ENCODE measurements at regions not wholly inside any gene's neighbourhood (a gene's known extent, or its start where the extent isn't known, plus 50 kb on each side); places are given as distances from the start of the nearest gene placed in this dataset.
A peak's percentile ranks its signal among the peaks of the same experiment; 100 is the strongest.

DNA sequence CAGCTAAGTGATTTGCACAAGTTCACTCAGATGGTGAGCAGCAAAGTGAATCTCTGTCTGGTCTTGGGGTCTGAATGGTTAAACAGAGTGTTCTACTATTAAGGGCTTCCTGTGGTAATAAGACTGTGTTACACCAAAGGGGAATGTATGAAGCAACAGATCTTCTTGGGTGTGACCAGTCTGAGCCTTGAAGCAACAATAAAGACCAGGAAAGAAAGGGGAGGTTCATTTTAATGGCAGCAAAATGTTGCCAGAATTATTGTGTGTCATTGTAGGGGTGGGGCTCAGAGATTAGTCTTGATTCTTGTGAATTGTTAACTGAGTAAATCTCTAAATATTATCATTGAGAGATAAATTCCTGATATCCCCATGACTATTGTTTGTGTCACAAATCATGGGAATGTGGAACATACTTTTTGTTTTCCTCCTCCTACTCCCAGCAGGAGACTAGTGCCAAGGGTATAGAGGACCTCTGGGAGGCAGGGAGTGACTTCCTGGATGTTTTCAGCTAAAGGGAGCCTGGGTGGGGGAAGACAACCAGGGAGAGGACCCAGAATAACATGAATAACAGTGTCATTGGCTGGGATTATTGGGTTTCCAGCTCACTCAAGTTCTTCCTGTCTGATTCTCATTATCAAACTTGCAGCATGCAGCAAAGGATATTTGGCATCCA, 141.4 kb upstream of the PAK3 start:
- TF ChIP-seq, protein P1, sequence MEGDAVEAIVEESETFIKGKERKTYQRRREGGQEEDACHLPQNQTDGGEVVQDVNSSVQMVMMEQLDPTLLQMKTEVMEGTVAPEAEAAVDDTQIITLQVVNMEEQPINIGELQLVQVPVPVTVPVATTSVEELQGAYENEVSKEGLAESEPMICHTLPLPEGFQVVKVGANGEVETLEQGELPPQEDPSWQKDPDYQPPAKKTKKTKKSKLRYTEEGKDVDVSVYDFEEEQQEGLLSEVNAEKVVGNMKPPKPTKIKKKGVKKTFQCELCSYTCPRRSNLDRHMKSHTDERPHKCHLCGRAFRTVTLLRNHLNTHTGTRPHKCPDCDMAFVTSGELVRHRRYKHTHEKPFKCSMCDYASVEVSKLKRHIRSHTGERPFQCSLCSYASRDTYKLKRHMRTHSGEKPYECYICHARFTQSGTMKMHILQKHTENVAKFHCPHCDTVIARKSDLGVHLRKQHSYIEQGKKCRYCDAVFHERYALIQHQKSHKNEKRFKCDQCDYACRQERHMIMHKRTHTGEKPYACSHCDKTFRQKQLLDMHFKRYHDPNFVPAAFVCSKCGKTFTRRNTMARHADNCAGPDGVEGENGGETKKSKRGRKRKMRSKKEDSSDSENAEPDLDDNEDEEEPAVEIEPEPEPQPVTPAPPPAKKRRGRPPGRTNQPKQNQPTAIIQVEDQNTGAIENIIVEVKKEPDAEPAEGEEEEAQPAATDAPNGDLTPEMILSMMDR (conservative IDR thresholded peaks at IDR 0.05; ENCODE audit: control insufficient read depth, insufficient read depth, low read depth, low read length), result no peak
- no peak for DNase-seq (ENCODE audit: low read depth)
- no peak overlapping the region for H3K4me3 ChIP-seq (ENCODE audit: control insufficient read depth, low read depth, low read length)

DNA sequence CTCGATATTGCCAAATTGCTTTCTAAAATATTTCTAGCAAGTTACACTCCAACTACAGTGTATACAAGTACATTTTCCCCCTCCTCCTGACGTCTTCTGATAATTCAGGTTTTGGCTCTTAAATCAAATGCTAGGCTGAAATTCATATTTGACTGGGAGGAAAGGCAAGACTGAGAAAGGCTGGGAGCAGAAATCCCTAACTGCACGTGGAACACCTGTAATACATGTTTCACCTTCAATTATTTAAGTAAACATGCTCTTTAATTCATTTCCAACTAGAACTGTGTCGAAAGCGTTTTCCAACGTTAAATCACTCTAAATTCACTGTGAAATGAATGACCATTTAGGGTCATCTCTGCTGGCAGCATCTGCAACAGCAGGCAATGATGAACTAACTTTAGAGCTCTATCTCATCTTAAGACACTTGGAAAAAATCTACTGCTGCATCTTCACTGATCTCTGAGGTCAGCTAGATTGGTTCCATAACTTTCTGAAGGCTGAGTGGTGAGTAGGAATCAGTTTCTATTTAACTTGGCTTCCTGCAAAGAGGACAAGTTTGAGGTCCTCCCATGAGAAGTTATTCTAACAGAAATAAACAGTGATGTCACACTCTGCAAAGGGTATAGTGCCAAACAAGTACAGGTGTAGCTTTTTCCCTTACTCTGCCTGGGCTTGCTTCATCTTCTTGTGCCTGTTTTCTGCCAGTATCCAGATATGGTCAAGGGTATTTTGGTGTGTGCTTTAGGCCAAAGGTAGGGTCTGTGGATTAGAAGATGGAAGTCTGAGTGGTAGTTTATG, 144.3 kb upstream of the PAK3 start:
- H3K4me3 ChIP-seq (ENCODE audit: control insufficient read depth, low read depth, low read length), result no peak overlapping the region

DNA sequence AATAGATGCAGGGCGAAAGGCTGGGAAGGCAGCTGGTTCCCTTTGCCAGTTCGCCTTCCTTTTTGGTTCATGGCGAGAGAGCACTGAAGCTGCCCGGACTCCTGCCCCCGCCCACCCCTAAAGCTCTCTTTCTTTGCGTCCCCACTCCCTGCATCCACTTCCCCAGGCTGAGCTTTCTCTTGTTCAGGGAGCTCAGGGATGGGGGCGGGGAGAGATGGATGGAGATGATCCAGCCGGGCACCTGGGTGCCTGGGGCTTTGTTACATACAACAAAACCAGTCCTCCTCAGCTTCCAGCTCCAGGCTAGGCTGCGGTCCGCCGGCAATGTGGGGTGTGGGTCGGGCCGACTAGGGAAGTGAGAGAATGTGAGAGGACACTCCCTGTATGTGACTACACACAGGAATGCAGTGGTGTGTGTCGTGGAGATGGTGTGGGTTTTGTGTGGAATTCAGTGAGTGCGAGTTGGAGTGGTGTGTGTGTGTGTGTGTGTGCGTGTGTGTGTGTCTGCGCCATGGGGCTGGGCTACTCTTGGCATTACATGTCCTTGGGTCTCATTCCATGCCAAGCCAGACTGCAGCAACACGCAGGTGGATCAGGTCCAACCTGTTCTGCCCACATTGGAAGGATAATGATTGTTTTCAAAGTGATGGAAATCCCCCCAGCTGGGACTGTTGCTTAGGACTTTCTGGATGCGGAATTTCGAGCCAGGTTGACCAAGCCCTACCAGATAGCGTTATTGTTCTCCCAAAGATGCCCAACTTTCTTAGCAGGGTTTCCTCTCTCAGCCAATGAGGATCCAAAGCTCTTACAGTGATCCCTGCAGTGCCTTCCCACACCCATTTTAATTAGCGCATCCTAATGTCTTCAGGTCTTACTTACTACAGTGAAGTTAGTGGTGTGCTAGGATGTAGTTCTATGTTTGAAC, 149.4 kb upstream of the CHRDL1 start:
- H3K4me3 ChIP-seq (ENCODE audit: control insufficient read depth, low read depth, low read length), result no peak overlapping the region
- TF ChIP-seq, protein P1 (conservative IDR thresholded peaks at IDR 0.05; ENCODE audit: control insufficient read depth, insufficient read depth, low read depth, low read length), result no peak
- DNase-seq (ENCODE audit: low read depth), result no peak

More for the DNA sequence above, 144.3 kb upstream of the PAK3 start:
- TF ChIP-seq, protein P1 (conservative IDR thresholded peaks at IDR 0.05; ENCODE audit: control insufficient read depth, insufficient read depth, low read depth, low read length), result no peak
- DNase-seq (ENCODE audit: low read depth), result no peak

DNA sequence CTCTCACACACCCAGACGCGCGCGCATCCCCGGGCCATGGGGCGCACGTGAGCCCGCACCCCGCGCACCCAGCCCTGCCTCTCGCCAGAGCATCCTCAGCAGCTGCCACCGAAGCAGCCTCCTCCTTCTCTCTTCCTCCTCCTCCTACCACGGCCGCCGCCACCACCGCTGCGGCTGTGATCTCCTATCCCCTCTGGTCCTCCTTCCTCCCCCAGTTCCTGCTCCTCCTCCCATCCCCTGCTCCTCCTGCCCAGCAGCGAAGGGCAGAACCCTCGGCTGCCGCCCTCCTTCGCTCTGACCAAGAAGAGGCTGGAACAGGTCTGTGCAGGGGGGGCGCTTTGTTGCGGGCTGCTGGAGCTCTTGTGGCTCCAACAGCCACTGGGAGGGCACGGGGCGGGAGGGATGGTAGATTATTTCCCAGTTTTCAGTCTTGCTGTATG, 148.7 kb upstream of the CHRDL1 start:
- H3K4me3 ChIP-seq (ENCODE audit: control insufficient read depth, low read depth, low read length), result peak overlapping the region; percentile 15
- TF ChIP-seq, protein P1 (conservative IDR thresholded peaks at IDR 0.05; ENCODE audit: control insufficient read depth, insufficient read depth, low read depth, low read length), result no peak
- DNase-seq (ENCODE audit: low read depth), result no peak

DNA sequence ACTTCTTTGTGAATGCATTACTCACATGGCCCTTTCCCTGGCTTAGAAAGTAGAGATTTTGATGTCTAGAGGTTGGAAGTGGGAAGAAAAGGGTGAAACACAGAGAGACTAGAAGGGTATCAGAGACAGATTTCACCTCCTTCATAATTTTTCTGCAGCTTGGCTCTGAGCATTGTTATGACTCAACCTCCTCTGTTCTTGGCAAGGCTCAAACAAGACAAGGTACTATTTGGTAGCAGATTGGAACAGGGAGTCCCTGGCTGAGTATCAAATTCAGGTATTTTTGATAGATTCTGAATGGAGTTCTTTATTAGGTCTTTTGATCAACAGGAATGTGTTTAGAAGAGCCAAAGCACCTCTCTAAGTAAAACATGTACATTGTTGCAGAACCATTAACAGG, 146.3 kb upstream of the CHRDL1 start:
- H3K4me3 ChIP-seq (ENCODE audit: control insufficient read depth, low read depth, low read length), result no peak overlapping the region
- DNase-seq (ENCODE audit: low read depth), result peak; percentile 14
- TF ChIP-seq, protein P1 (conservative IDR thresholded peaks at IDR 0.05; ENCODE audit: control insufficient read depth, insufficient read depth, low read depth, low read length), result no peak

DNA sequence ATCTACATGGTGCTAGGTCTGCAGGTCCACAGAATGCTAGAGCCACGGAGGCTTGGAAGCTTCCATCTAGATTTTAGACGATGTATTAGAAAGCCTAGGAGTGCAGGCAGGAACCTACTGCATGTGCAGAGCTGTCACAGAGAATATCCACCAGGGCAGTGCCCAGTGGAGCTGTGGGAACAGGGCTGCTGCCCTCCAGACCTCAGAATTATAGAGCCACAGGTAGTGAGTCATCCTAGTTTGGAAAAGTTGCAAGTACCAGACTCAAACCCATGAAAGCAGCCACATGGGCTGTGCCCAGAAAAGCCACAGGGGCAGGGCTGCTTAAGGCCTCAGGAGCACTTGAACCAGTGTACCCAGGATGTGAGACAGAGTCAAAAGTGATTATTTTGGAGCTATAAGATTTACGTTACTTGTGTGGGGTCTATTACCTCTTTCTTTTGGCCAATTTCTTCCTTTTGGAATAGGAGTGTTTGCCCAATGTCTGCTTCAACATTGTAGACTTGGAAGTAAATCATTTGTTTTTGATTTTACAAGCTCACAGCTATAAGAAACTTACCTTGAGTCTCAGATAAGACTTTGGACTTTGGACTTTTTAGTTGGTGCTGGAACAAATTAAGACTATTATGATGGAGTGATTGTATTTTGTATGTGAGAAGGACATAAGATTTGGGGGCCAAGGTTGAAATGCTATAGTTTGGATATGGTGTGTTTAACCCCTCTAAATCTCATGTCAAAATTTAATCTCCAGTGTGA, 143.5 kb upstream of the CHRDL1 start:
- H3K4me3 ChIP-seq (ENCODE audit: control insufficient read depth, low read depth, low read length), result no peak overlapping the region
- TF ChIP-seq, protein P1 (conservative IDR thresholded peaks at IDR 0.05; ENCODE audit: control insufficient read depth, insufficient read depth, low read depth, low read length), result no peak
- DNase-seq (ENCODE audit: low read depth), result no peak

Measured in fibroblast of mammary gland (primary cell).